HG02870 (cell line): ENCODE measurements at regions not wholly inside any gene's neighbourhood (a gene's known extent, or its start where the extent isn't known, plus 50 kb on each side); places are given as distances from the start of the nearest gene placed in this dataset.

Experiments used
- ATAC-seq: cut with Tn5 transposase; IDR thresholded peaks from one replicate; pipeline ENCODE4 v1.9.1; 2021; ENCODE audit warnings: mild to moderate bottlenecking, moderate library complexity; ENCODE audit not compliant: unreplicated experiment

DNA sequence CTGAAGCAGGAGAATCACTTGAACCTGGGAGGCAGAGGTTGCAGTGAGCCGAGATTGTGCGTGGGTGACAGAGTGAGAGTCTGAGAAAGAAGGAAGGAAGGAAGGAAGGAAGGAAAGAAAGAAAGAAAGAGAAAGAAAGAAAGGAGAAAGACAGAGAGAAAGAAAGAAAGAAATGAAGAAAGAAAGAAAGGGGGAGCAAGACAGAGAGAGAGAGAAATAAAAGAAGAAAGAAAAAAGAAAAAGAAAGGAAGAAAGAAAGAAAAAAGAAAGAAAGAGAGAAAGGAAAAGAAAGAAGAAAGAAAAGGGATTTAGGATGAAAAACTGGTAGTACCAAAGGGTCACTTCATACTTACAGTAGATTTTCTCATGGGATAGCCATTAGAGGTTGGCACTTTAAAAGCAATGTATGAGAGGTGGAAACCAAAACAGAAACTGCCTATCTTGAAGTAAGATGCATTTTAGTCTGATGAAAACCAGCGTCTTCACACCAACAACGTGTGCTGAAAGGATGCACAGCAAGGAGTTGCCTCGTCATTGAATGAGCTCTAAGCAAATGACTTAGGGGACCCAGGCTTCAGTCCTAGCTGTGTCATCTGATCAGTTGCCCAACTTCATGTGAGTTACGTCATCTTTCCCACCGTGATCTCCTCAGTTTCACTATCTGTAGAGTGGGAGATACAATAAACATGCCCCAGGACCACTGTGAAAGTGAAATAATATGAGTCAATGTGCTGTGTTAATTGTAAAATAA lies 133.9 kb upstream of the NEDD9 start:
- ATAC-seq, result peak; percentile 60

DNA sequence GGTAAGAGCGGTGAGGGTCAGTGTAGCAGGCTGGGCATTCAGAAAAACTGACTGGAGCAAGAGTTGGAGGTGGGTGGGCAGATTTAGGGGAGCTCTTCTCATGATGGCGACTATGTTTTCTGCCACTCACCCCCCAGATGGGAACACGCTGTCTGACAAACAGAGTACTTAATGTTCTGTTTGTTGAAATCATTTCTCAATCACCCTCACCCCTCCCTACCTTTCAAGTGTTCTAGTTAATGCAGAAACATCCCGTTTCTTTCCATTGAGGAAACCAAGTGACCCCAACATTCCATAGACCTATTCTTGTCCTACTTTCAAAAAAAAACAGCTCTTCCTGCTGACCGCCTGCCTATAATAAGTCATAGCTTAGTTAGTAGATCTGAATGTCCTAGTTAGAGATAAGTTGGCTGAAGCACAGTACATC lies 132.5 kb upstream of the NEDD9 start:
- no peak for ATAC-seq

DNA sequence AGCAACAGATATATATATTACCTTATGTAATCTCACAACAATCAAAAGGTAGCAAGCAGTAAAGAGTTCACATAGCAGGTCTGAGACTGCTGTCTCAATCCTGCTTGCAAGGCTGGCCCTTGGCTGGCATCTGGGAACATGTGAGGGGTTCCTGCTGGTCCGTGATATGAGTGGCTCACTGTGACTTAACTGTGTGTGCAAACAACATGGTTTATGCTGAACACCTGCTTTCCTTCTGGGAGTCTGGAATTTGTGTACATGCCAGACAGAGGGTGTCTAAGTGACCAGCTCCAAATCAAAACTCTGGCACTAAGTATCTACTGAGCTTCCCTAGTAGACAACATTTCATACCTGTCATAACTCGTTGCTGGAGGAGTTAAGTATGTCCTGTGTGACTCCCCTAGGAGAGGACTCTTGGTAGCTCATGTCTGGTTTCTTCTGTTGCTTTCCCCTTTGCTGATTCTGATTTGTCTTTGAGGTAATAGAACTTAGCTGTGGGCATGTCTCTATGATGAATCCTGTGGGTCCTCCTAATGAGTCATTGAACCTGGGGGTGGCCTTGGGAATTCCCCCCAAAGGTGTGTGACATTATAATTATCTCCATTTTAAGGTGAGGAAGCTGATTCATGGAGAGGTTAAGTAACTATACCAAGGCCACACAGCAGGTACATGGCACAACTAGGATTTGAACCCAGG lies 131.6 kb upstream of the NEDD9 start:
- ATAC-seq, result no peak

DNA sequence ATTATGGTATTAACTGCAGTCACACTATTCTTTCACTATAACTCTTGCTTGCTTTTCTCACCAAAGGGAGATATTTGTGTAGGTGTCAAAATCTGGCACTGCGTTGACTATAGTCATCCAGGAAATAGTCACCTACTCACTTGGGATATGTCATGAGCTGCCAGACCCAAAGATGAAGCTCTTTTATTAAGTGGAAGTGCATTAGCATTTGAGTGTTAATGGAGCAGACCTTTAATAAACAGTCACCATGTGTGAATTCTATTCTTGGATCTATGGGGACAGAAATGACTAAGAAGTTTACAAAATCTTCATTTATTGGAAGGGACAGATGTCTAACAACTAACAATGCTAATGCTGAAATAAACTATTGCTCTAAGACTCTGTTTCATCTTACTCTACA lies 130.1 kb upstream of the NEDD9 start:
- ATAC-seq, result no peak

DNA sequence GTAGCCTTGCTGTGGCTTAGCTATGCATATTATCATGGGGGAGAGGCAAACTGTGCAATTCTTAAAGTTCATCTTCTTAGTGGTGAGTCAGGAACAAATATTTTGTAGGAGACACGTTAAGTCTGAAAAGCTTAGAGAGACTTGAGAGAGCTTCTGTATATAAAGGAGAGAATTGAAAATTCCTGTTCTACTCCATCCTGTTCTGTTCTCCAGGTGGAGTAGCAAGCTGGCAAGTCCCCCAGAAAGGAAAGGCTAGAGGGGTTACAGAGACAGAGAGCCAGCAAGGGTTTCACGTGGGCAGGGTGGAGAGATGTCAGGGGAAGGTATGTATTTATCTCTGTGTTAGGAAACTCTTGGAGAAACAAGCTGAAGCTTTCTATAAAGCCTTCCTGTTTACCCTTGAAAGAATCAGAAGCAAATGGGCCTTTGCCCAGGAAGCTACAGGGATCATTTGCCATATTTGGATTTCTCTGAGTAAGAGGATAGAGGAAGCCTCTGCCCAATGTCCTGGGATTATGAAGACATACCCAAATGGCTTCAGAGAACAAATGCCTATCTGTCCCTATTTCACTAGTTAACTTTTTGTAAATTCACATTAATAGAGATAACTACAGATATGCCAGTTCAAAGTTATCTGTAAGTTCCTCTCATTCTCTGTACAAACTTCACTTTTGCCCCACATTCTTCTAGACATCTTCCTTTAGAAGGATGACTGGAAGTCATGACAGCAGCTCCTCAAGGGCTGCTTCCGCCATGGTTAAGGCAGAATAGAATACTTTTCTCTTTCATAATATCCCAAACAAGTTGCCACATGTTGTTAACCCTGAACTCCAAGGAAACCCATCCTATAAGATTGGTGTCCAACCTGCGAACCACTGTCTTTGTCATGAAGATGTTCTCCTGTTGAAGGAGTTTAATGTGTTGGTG lies 126.7 kb upstream of the NEDD9 start:
- no peak for ATAC-seq

DNA sequence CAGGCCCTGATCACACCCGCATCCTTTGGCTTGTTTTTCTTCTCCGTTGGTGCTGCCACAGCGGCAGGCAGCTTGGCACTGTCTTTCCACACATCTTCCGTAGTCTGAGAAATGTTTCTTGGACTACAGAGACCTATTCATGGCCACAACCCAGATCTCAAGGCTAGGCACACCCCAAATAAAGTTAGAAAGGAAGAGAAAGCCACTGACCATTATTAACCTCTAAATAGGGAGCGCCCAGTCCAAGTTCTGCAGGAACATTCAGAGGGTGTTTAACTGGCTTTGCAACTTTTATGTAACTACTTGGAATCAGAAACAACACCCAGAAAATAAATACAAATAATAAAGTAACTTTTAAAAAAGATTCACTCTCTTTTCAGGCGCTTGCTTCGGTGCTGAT lies 124.8 kb upstream of the NEDD9 start:
- ATAC-seq, result no peak

DNA sequence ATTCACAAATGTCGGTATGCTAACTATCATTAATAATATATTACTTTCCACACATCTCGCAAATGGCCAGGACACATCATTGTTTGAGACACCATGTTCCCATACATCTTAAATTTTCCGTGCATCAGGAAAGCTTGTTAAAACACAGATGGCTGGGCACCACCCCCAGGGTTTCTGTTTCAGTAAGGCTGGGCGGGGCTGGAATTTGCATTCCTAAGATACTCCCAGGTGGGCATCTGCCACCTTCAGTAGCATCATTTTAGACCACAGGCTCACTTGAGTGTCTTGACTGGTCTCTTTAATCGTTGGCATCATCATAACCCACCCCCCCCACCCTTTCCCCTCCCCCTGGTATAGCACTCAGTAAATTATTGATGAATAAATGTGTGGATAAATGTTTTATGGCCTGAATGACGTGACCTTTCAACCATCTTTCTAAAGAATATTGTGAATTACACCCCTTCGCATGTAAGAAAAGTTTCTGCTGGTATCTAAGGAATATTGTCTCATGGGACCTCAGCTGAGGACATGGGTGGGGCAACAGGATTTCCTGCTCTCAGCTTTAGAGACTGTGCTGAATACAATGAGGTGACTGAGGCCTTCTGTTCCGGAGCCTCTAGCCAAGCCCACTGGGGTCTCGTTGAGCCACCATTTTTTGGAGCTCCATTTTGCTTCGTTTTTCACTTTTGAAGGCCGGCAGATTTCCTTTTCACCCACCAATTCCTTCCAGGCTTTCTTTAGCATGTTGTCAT lies 124.1 kb upstream of the NEDD9 start:
- ATAC-seq, result no peak

DNA sequence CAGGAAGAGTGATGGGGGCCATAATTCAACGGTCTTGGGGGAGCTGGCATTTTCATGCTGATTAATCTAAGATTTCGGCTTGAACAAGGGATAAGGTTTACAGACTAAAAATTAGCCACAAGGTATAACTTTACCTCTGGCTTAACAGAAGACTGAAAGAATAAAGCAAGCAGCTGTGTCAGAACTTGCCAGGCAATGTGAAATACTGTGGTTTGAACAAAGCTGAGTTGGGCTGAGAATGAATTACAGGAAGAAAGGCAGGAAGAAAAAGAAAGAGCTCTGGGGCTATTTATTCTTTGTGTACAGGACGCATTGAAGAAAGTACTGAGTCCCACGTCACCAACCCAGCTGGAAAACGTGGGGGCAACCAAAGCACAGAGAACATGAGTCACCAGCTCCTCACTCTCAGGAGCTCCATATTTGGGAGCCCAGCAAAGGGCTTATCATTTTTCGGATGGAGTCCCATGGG lies 121.5 kb upstream of the NEDD9 start:
- no peak for ATAC-seq

DNA sequence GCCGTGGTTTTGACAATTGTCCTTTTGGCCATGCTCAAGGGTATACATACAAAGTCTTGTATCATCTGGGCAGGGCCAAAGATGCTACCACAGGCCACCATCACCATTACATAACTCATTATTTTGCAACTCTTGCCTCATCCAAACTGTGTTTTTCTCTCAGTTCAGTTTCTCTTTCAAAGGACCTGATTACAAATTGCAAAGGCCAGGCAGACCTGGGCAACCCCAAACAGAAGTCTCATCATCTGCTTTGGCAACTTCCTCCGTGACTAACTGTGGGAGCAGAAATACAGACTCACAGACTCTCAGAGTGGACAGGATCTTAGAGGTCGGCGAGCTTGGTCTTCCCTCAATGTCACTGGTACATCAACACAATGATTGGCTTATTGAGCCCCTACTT lies 117.8 kb upstream of the NEDD9 start:
- ATAC-seq, result no peak

DNA sequence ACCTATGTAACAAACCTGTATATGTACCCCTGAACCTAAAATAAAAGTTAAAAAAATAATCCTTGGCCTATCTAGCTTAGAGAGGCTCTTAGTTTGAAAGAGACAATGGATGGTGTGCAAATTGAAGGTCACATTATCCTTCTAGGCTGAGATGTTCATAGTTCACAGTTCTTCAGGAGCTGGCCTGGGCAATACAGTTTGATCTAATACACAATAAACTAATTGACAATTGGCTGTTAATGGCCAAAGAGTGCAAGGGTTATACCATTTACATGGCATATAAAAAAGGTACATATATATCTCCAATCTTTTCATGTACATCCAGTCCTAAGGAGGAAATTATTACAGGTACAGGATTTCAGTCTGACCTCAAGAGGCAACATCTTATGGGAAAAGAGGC lies 117.4 kb upstream of the NEDD9 start:
- no peak for ATAC-seq

DNA sequence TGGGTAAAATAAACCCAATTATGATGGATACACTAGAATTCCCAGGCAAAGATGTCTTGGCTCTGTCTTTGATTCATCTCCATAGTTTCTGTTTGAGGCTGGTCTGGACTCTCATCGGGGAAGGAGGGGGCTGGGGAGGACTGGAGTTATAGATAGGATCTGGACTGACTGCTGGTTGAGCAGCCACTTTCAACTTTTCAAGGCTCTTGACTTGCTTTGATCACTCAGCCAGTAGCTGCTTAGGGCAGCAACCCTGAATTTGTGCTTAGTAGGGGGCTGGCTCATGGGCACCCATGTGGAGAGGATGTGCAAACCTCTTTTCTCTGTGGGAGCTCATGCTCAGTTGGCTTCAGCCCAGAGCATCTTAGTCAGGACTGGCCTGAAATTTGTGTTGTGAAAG lies 114.0 kb upstream of the NEDD9 start:
- peak; percentile 52 for ATAC-seq

DNA sequence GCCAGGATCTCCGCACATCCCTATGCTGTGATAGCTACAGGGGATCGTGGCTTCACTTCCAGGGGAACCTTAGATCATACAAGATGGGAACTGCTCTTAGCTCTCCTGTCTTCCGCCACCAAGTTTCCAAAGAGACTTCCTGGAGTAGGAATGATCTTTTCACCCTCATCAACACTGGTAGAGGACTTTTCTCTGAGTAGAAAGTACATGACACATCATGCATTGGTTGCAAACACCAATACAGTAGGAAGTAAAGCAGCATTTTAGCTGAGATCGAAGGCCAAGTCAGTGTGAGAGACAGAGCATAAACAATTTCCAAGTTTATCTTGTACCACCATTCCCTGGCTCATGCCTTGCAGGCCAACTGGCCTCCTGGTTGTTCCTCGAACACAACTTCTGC lies 113.1 kb upstream of the NEDD9 start:
- no peak for ATAC-seq

DNA sequence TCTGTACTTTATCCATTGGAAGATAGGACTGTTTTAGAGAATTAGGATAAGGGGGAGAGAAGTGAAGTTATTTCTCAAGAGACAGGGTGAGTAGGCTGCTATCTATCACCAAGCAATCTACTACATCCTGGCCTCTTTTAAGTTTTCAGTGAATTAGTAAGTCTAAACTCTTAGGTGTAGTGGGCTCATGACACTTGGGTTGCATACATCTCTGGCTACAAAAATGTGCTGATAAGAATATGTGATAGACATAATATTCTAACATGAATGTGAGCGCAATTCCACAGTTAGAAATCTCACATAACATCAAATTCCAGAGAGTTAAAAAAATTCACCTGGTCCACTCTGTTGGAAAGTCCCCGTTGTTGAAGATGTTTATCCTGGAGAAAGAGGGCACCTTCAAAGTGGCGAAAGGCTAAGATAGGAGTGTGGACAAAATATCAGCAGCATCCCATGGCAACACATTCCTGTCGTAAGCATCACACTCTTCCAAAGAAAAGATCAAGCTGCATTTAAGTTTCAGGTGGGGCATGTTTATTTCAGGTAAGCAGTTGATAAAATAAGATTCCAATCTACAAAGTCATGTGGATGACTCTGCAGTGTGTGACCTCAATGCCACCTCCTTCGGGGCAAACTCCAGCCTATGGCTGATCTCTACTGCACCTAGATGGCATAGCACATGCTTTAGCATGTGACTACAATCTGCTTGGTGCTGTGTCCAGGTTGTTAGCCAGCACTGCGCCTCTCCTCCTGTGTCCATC lies 111.7 kb upstream of the NEDD9 start:
- ATAC-seq, result no peak

DNA sequence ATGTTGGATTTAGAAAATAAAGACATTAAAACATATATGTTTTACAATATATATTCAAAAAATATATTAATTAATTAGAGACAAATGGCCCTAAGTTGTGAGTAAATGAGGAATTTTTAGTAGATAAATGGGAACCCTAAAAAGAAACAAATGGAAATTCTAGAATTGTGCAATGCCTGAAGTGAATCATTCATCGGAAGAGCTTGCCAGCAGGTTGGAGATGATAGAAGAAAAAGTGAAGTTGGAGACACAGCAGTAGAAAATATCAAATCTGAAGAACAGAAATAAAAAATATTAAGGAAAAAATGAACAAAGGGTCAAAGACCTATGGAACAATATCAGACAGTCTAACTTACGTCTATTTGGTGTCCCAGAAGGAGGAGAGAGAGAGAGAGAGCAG lies 109.4 kb upstream of the NEDD9 start:
- no peak for ATAC-seq

DNA sequence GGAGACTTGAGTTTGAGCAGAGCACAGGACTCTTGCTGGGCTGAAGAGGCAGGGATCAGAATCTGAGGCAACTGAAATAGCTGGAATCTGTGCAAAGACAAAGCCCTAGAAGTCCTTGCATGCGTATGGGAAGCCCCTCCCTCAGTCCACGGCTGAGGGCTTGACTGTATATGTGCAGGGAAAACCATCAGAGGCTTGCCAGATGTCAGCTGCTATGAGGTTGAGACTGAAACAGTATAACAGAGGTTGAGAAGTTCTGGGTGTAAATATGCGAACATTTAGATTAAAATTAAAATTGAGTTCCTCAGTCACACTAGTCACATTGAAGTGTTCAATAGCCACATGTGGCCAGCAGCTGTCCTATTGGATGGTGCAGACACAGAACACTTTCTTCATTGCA lies 108.8 kb upstream of the NEDD9 start:
- no peak for ATAC-seq

DNA sequence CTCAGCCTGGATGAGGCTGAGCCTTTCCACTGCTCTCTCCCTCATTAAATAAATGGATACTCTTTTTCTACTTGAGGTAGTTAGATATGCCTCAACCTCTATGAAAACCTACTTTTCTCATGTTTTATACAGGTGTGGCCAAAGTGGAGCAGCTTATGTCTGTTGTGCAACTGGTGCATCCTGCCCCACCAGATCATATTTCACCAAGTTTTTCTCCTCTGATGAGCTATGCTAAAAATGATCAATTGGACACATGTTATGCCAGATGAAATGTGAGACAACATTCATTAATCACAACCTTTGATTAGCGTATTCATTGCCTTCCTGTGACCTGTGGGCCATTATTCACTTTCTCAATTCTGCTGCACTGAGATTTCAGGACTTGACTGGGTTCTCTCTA lies 106.9 kb upstream of the NEDD9 start:
- no peak for ATAC-seq

DNA sequence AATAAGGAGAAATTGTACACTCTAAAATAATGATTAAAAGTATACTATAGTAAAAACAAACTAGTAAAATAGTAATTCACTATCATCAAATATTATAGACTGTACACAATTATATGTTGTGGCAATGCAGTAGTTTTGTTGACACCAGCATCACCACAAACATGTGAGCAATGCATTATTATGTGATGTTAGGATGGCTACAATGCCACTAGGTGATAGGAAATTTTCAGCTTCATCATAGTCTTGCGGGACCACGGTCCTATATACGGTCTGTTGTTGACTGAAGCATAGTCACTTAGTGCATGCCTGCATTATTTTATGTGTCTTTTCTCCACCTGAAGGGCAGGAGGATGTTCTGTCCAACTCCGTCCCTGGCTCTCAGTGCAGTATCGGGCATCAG lies 104.8 kb upstream of the NEDD9 start:
- ATAC-seq, result no peak

DNA sequence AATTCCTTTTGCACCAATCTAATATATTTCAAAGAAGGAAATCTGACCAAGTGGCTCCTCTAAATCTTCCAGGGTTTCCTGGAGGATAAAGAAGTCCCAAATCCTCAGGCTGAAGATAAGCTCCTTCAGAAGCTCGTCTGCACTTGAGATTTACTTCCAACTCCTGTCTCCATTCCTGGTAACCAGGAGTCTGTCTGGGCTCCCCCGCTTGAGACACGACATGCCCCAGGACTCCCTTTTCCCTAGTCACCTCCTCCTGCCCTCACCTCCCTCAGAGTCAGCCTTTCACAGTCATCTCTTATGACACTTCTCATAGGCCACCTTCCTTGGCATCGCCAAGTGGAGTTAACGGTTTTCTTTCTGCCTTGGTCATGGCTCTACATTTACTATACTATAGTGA lies 103.4 kb upstream of the NEDD9 start:
- no peak for ATAC-seq

DNA sequence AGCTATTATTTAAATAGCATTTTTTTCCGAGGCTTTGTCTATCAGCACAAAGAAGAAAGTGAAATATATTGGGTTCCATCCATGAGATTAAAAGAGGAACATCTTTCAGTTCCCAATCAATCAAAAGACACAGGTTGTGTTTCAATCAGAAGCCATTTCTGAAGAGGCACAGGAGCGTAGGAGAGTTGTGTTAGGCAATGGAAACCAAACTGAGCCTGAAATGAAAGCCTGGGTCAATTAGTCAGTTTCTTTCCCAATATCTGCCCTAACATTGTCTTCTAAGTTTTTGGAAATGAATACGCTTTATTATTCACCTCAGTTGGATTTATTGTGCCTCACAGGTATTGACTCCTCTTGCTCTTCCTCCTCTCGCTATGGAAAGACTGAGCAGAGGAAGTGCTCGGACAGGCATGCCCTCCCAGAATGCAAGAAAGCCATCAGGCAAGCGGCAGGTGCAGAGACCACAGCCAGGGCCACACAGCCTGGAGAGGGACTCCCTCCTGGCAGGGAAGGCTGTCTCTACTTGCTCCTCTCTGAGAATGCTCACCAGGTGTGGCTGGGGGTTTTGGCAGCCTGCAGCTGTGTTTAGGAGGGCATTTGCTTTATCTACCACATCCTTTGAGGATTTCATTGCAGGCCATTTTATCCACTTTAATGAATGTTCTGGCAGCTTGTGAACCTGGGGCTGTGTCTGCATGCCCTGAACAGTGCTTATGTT lies 100.8 kb upstream of the NEDD9 start:
- ATAC-seq, result peak; percentile 69
